ENCODE measurements at regions not wholly inside any gene's neighbourhood (a gene's known extent, or its start where the extent isn't known, plus 50 kb on each side); places are given as distances from the start of the nearest gene placed in this dataset.
A peak's percentile ranks its signal among the peaks of the same experiment; 100 is the strongest.

DNA sequence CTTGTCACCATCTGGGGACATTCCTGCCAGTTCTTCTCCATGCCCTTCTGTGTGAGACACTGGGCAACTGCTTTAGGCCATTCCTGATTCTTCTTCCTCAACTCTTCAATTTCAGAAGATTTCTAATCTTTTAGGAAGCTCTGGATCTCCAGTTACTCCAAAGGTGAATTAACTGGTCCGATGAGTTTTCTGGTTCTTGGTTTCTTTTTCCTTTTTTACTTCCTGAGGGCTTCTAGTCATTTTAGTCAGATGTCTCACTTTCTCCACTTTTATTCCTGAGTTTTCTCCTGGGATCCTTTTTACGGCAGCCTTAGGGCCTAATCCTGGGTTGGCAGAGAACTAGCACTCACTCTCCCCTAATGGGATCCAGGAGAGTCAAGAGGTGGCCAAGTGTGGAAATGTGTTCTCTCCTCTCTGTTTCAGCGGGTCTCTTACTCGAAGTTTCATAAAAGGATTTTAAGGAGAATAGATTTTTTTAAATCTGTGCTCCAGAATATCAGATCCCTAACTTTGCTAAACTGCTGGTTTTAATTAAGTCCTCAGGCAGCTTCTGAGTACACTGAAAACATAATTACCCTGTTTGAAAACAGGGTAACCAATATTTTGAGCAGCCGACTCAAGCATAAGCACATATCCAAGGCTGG is 107.6 kb downstream of the RMI2 start:
- no peak for TF ChIP-seq CTCF (IDR thresholded peaks at IDR 0.05; ENCODE audit: unreplicated experiment in 3 of 3)
- no peaks in the 10 kb centered on the region for H3K36me3 Mint-ChIP-seq (ENCODE audit: low read depth)
- H3K27me3 Mint-ChIP-seq (ENCODE audit: low read depth), result peaks cover 9% of the 10 kb centered on the region
- H3K9me3 Mint-ChIP-seq, result peaks cover 2% of the 10 kb centered on the region
- peaks cover 12% of the 10 kb centered on the region for H3K4me1 Mint-ChIP-seq
- peak overlapping the region; percentile 26 to 88 (median 44) for H3K27ac Mint-ChIP-seq
- H3K4me3 Mint-ChIP-seq, result no peak overlapping the region

GRCh38 chr16:11456741-11457140 is 111.5 kb downstream of the RMI2 start:
- Mint-ChIP-seq H3K27me3 (ENCODE audit: low read depth) (no peaks in the 10 kb centered on the region), H3K27ac (no peak overlapping the region), H3K36me3 (ENCODE audit: low read depth) (no peaks in the 10 kb centered on the region), H3K4me1 (peaks cover 12% of the 10 kb centered on the region), H3K9me3 (peaks cover 2% of the 10 kb centered on the region), H3K4me3 (no peak overlapping the region)
- TF ChIP-seq CTCF (IDR thresholded peaks at IDR 0.05; ENCODE audit: unreplicated experiment in 3 of 3), result no peak

DNA sequence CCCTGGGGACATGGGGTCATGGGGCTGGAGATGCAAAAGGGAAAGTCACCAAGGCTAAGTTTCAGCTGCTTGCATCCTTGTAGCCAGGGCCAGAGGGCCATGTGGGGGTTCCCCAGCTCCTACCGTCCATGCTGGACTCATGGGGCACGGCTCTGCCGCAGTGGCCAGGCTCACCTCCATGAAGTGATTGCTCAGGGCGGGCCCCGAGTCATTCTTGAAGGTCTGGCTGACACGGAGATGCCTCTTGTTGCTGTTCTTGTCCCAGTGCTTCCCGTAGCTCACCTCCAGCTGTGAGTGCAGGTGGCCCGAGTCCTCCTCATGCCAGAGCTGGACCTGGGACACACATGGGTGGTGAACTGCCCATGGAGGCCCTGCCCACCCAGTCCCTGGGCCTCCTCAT is 114.5 kb downstream of the RMI2 start:
- Mint-ChIP-seq H3K4me1 (no peaks in the 10 kb centered on the region), H3K9me3 (no peaks in the 10 kb centered on the region), H3K36me3 (ENCODE audit: low read depth) (no peaks in the 10 kb centered on the region), H3K27ac (no peak overlapping the region), H3K4me3 (no peak overlapping the region), H3K27me3 (ENCODE audit: low read depth) (peaks cover 4% of the 10 kb centered on the region)
- TF ChIP-seq CTCF (IDR thresholded peaks at IDR 0.05; ENCODE audit: unreplicated experiment in 3 of 3), result no peak

- H3K4me1 Mint-ChIP-seq, result no peaks in the 10 kb centered on the region
- H3K36me3 Mint-ChIP-seq (ENCODE audit: low read depth), result no peaks in the 10 kb centered on the region
These were observed 115.7 kb downstream of the RMI2 start for GRCh38 chr16:11460820-11461594.

GRCh38 chr16:11461595-11461990 is 116.3 kb downstream of the RMI2 start:
- Mint-ChIP-seq H3K4me1 (no peaks in the 10 kb centered on the region), H3K36me3 (ENCODE audit: low read depth) (no peaks in the 10 kb centered on the region), H3K27me3 (ENCODE audit: low read depth) (peaks cover 4% of the 10 kb centered on the region), H3K27ac (no peak overlapping the region), H3K9me3 (no peaks in the 10 kb centered on the region), H3K4me3 (no peak overlapping the region)
- no peak for TF ChIP-seq CTCF (IDR thresholded peaks at IDR 0.05; ENCODE audit: unreplicated experiment in 3 of 3)

More at GRCh38 chr16:11460820-11461594, 115.7 kb downstream of the RMI2 start:
- Mint-ChIP-seq H3K27me3 (ENCODE audit: low read depth) (peaks cover 4% of the 10 kb centered on the region), H3K9me3 (no peaks in the 10 kb centered on the region), H3K27ac (no peak overlapping the region), H3K4me3 (no peak overlapping the region)
- TF ChIP-seq CTCF (IDR thresholded peaks at IDR 0.05; ENCODE audit: unreplicated experiment in 3 of 3), result no peak

Data from nephron (organoid).